K562 (cell line): ENCODE measurements at regions not wholly inside any gene's neighbourhood (a gene's known extent, or its start where the extent isn't known, plus 50 kb on each side); places are given as distances from the start of the nearest gene placed in this dataset.

Source experiments
- ATAC-seq: fragments of 200-7000 bp; cut with Tn5 transposase; 3 replicates; pipeline ENCODE4 v1.9.1; 2020; ENCODE audit warnings: moderate library complexity
- BruUV-seq: library from RNA; stranded (reverse); fragments of 400-500 nt; replicated peaks from 2 replicates; lab custom pipeline; 2021; lab: Mats Ljungman, UMichigan
- CTCF ChIA-PET: fragments of 300-600 bp; formaldehyde crosslinking; extraction: SDS; loops from one replicate; lab custom pipeline; 2021; ENCODE audit warnings: low intra/inter-chr PET ratio; lab: Yijun Ruan, JAX
- POLR2A ChIA-PET: fragments of 300-600, 350-650 bp; sonication (Branson Sonifier 250); formaldehyde crosslinking; extraction: SDS; loops from one replicate; lab custom pipeline; 2021; ENCODE audit warnings: antibody characterized with exemption, inconsistent platforms; lab: Yijun Ruan, JAX
- DNase-seq, 4 experiments: peaks; one replicate each; pipeline versions ENCODE4 v3.0.0 to v3.0.0-alpha.2; 2011 to 2018; ENCODE audit warnings: low spot score in 3 of 4, mixed read lengths in 3 of 4; ENCODE audit errors: extremely low read depth in 1 of 4
- FAIRE-seq: peaks from 2 replicates; lab custom pipeline; 2011; peaks lifted over from hg19 to GRCh38; lab: Jason Lieb, UNC
- H2AFZ ChIP-seq: 2 replicates; pipeline ENCODE4 v1.6.0; 2011; ENCODE audit warnings: low read depth, low read length, control low read depth, inconsistent platforms
- H3K27ac ChIP-seq: fragments of 200-600 bp; 3 replicates; pipeline ENCODE4 v1.8.0; 2011; ENCODE audit warnings: low read depth, mild to moderate bottlenecking, control low read depth, inconsistent platforms, low read length, moderate library complexity, mixed read lengths; ENCODE audit errors: extremely low read depth
- H3K27me3 ChIP-seq, 2 experiments: fragments of 300-600 bp in 1 of 2; 2 replicates in 1 of 2; 3 replicates in 1 of 2; pipeline versions ENCODE4 v1.6.0 to v1.8.0; 2011; ENCODE audit warnings: inconsistent platforms in 2 of 2, low read length in 2 of 2, mild to moderate bottlenecking in 1 of 2, mixed read lengths in 1 of 2, moderate library complexity in 1 of 2; ENCODE audit not compliant: control insufficient read depth in 2 of 2, insufficient read depth in 2 of 2
- H3K36me3 ChIP-seq: fragments of 300-600 bp; 3 replicates; pipeline ENCODE4 v1.8.0; 2011; ENCODE audit warnings: mild to moderate bottlenecking, low read length, inconsistent platforms; ENCODE audit not compliant: control insufficient read depth, insufficient read depth
- H3K4me1 ChIP-seq, 2 experiments: fragments of 200-600 bp in 1 of 2; replicated peaks in 1 of 2; 2 replicates in 1 of 2; 3 replicates in 1 of 2; pipeline versions ENCODE4 v1.5.1 to v1.8.0; 2011; ENCODE audit warnings: inconsistent platforms in 2 of 2, low read length in 2 of 2, mild to moderate bottlenecking in 1 of 2, mixed read lengths in 1 of 2, moderate library complexity in 1 of 2; ENCODE audit not compliant: control insufficient read depth in 2 of 2, insufficient read depth in 2 of 2
- H3K4me2 ChIP-seq: 2 replicates; pipeline ENCODE4 v1.6.1; 2011; ENCODE audit warnings: low read length, control low read depth, inconsistent platforms, mixed read lengths; ENCODE audit not compliant: insufficient read depth
- H3K4me3 ChIP-seq: fragments of 200-600 bp; sonication (generic), shearing (Covaris generic); 2 replicates; pipeline ENCODE4 v1.5.1; 2016; ENCODE audit warnings: control low read depth, inconsistent platforms
- H3K79me2 ChIP-seq: fragments of 200-600 bp; 3 replicates; pipeline ENCODE4 v1.8.0; 2011; ENCODE audit warnings: low read length, inconsistent platforms; ENCODE audit not compliant: control insufficient read depth, insufficient read depth
- H3K9ac ChIP-seq, 2 experiments: 2 replicates each; pipeline versions ENCODE4 v1.6.0 to v1.6.1; 2011; ENCODE audit warnings: low read depth in 2 of 2, low read length in 2 of 2, control low read depth in 1 of 2, inconsistent platforms in 1 of 2, mild to moderate bottlenecking in 1 of 2, mixed read lengths in 1 of 2; ENCODE audit not compliant: insufficient read depth in 1 of 2
- H3K9me1 ChIP-seq: one replicate; pipeline ENCODE4 v1.6.0; 2011; ENCODE audit warnings: inconsistent platforms, mild to moderate bottlenecking, low read length, moderate library complexity; ENCODE audit not compliant: control insufficient read depth, insufficient read depth
- H3K9me3 ChIP-seq: replicated peaks from 2 replicates; pipeline ENCODE4 v1.5.1; 2011; ENCODE audit warnings: low read depth, low read length, inconsistent platforms; ENCODE audit not compliant: control insufficient read depth, insufficient read depth
- H4K20me1 ChIP-seq: replicated peaks from 2 replicates; pipeline ENCODE4 v1.6.1; 2011; ENCODE audit warnings: low read length, inconsistent platforms, mixed read lengths; ENCODE audit not compliant: control insufficient read depth, insufficient read depth
- GATA2 ChIP-seq: sonication (generic); formaldehyde crosslinking; IDR thresholded peaks from 2 replicates; pipeline ENCODE4 v1.4.0; 2020; ENCODE audit warnings: mild to moderate bottlenecking, missing genetic modification reagents
- ILF3 ChIP-seq: fragments of 450-650 bp; IDR thresholded peaks from 2 replicates; pipeline ENCODE4 v1.6.1; 2018; ENCODE audit warnings: antibody characterized with exemption, mild to moderate bottlenecking, moderate library complexity, borderline replicate concordance
- NFRKB ChIP-seq: fragments of 450-650 bp; IDR thresholded peaks from 2 replicates; pipeline ENCODE4 v1.6.1; 2016; ENCODE audit warnings: low read depth
- TGIF2 ChIP-seq: sonication (generic); formaldehyde crosslinking; IDR thresholded peaks from 2 replicates; pipeline ENCODE4 v1.8.1; 2022; ENCODE audit warnings: mild to moderate bottlenecking, missing genetic modification reagents, moderate library complexity
- ZNF324 ChIP-seq: fragments of 250-450 bp; sonication (Bioruptor Pico); IDR thresholded peaks from 2 replicates; pipeline ENCODE4 v1.4.0; 2020; ENCODE audit warnings: mild to moderate bottlenecking
- WGBS: fragments of 100-300 bp; shearing (Covaris generic); methylation state at CpG from one replicate; pipeline ENCODE4 v1.1.6; 2016; ENCODE audit warnings: low coverage, mixed read lengths; ENCODE audit not compliant: insufficient coverage; ENCODE audit errors: missing lambda C conversion rate; 5-methylcytosine and 5-hydroxymethylcytosine counted together
- in situ Hi-C: fragments of 300-500 bp; cut with MboI; formaldehyde crosslinking; loops from 4 replicates; pipeline ENCODE4 v1.15.0; 2018; ENCODE audit warnings: inconsistent platforms, mixed read lengths
- intact Hi-C: fragments of 100-400 bp; cut with micrococcal nuclease; formaldehyde crosslinking; loops from 2 replicates; pipeline ENCODE4 v1.14.2; 2022
- TF ChIP-seq, protein P1 (sequence below): sonication (generic); formaldehyde crosslinking; IDR thresholded peaks from 2 replicates; pipeline ENCODE4 v1.8.1; 2023; ENCODE audit warnings: mild to moderate bottlenecking, missing genetic modification reagents

DNA sequence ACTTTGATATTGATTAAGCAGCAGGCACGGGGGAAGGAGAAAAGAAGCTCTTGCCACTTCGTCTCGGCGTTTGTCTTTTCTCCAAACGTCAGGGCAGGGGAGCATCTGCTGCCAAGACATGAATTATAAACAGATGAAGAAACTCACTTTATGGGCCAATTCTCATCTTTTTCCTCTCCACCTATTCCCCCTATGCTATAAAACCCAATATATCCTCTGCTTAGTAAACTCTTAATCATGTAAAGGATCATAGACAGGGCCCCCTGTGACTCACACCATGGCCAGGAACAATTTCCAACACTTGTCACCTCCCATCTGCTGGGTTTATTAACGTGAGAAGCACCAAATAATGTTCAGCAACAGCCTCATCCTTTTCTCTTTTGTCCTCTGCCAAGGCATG, 1092.1 kb upstream of the TMEM132C start:
- H3K4me1 ChIP-seq = no peaks in the 10 kb centered on the region
- in situ Hi-C loops (no loop called here), intact Hi-C loops (no loop called here)
- BruUV-seq = no TSS peak
- H4K20me1 ChIP-seq = no peaks in the 10 kb centered on the region
- ChIA-PET POLR2A (no interaction called here), CTCF (no interaction called here)
- no peak overlapping the region for H3K9ac ChIP-seq
- H3K4me3 ChIP-seq = no peak overlapping the region
- TF ChIP-seq TGIF2 (CRISPR knock-in tag) = no peak
- TF ChIP-seq NFRKB = no peak
- TF ChIP-seq, protein P1, sequence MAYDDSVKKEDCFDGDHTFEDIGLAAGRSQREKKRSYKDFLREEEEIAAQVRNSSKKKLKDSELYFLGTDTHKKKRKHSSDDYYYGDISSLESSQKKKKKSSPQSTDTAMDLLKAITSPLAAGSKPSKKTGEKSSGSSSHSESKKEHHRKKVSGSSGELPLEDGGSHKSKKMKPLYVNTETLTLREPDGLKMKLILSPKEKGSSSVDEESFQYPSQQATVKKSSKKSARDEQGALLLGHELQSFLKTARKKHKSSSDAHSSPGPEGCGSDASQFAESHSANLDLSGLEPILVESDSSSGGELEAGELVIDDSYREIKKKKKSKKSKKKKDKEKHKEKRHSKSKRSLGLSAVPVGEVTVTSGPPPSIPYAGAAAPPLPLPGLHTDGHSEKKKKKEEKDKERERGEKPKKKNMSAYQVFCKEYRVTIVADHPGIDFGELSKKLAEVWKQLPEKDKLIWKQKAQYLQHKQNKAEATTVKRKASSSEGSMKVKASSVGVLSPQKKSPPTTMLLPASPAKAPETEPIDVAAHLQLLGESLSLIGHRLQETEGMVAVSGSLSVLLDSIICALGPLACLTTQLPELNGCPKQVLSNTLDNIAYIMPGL (CRISPR knock-in tag) = no peak
- no peak for TF ChIP-seq ZNF324 (CRISPR knock-in tag)
- TF ChIP-seq ILF3 = no peak
- no peak for TF ChIP-seq GATA2 (CRISPR knock-in tag)
- ATAC-seq = no peak
- WGBS = 47% methylated on average over 6 of the region's 6 CpGs
- H3K9me1 ChIP-seq = no peaks in the 10 kb centered on the region
- H3K27me3 ChIP-seq = no peaks in the 10 kb centered on the region
- H3K36me3 ChIP-seq = no peaks in the 10 kb centered on the region
- H2AFZ ChIP-seq = no peak overlapping the region
- no peak for DNase-seq
- no peak overlapping the region for H3K27ac ChIP-seq
- no peak overlapping the region for H3K4me2 ChIP-seq
- FAIRE-seq = no peak
- no peaks in the 10 kb centered on the region for H3K79me2 ChIP-seq
- H3K9me3 ChIP-seq = peaks cover 11% of the 10 kb centered on the region
